GM21786 (cell line): ENCODE measurements at regions not wholly inside any gene's neighbourhood (a gene's known extent, or its start where the extent isn't known, plus 50 kb on each side); places are given as distances from the start of the nearest gene placed in this dataset.
A peak's percentile ranks its signal among the peaks of the same experiment; 100 is the strongest.
"Not testable (repeated sequence)": the region's sequence is repeated elsewhere in the genome, so short reads cannot be mapped to it uniquely, and the experiment has no call there.

Experiments used
- ATAC-seq: cut with Tn5 transposase; IDR thresholded peaks from one replicate; pipeline ENCODE4 v1.9.1; 2021; ENCODE audit not compliant: unreplicated experiment

- no peak for ATAC-seq
Measured at GRCh38 chr6:94902974-94903628, 674.2 kb upstream of the MANEA start.

GRCh38 chr6:94899191-94899590 lies 678.1 kb upstream of the MANEA start:
- no peak for ATAC-seq

GRCh38 chr6:94894300-94894699 lies 683.0 kb upstream of the MANEA start:
- ATAC-seq: no peak

GRCh38 chr6:94893327-94893726 lies 684.0 kb upstream of the MANEA start:
- ATAC-seq: no peak

GRCh38 chr6:94873819-94874218 lies 703.5 kb upstream of the MANEA start:
- not testable (repeated sequence) for ATAC-seq

GRCh38 chr6:94862112-94862511 lies 715.2 kb upstream of the MANEA start:
- ATAC-seq: no peak

GRCh38 chr6:94859924-94860323 lies 717.4 kb upstream of the MANEA start:
- ATAC-seq: no peak

GRCh38 chr6:94856999-94857398 lies 720.3 kb upstream of the MANEA start:
- not testable (repeated sequence) for ATAC-seq

- not testable (repeated sequence) for ATAC-seq
Measured at GRCh38 chr6:94851329-94851728, 726.0 kb upstream of the MANEA start.

GRCh38 chr6:94845742-94846141 lies 731.6 kb upstream of the MANEA start:
- ATAC-seq: no peak

GRCh38 chr6:94835264-94835663 lies 742.1 kb upstream of the MANEA start:
- ATAC-seq: no peak

GRCh38 chr6:94813806-94814205 lies 763.5 kb upstream of the MANEA start:
- ATAC-seq: no peak

GRCh38 chr6:94801344-94801743 lies 776.0 kb upstream of the MANEA start:
- no peak for ATAC-seq

GRCh38 chr6:94785514-94785913 lies 791.8 kb upstream of the MANEA start:
- no peak for ATAC-seq

- peak; percentile 90 for ATAC-seq
Measured at GRCh38 chr6:94785081-94785480, 792.3 kb upstream of the MANEA start.

GRCh38 chr6:94769197-94769596 lies 808.1 kb upstream of the MANEA start:
- ATAC-seq: no peak

GRCh38 chr6:94751641-94752329 lies 825.5 kb upstream of the MANEA start:
- peak; percentile 99 for ATAC-seq

- ATAC-seq: no peak
Measured at GRCh38 chr6:94736236-94736635, 841.1 kb upstream of the MANEA start.

GRCh38 chr6:94735270-94735669 lies 842.1 kb upstream of the MANEA start:
- ATAC-seq: no peak

- ATAC-seq: no peak
Measured at GRCh38 chr6:94734751-94735150, 842.6 kb upstream of the MANEA start.

- ATAC-seq: no peak
Measured at GRCh38 chr6:94733066-94733465, 844.3 kb upstream of the MANEA start.

GRCh38 chr6:94727710-94728109 lies 849.6 kb upstream of the MANEA start:
- ATAC-seq: no peak

GRCh38 chr6:94721459-94721858 lies 855.9 kb upstream of the MANEA start:
- no peak for ATAC-seq
